ENCODE measurements at regions not wholly inside any gene's neighbourhood (a gene's known extent, or its start where the extent isn't known, plus 50 kb on each side); places are given as distances from the start of the nearest gene placed in this dataset.

DNA sequence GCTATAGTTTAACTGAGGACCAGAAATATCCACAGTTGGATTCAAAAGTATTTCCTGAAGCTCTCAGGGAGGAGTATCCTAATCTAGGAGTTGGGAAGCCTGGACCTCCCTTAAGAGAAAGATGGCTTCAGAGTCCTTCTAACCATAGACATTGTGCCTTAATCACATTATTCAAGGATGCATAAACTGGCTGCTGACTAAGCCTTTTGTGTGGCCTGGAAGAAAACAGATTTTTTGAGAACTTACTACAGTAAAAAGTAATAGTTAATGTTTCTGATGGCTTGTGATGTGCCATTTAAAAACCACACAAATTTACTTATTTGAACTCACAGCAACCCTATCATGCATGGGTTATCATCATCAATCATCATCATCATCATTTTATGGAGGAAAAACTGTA, 126.2 kb upstream of the RPL38 start:
- TF ChIP-seq, protein P1, sequence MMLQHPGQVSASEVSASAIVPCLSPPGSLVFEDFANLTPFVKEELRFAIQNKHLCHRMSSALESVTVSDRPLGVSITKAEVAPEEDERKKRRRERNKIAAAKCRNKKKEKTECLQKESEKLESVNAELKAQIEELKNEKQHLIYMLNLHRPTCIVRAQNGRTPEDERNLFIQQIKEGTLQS (CRISPR knock-in tag; conservative IDR thresholded peaks at IDR 0.05), result no peak
- TF ChIP-seq FOXK1 (CRISPR knock-in tag; IDR thresholded peaks at IDR 0.05) (no peak), ZNF423 (CRISPR knock-in tag; IDR thresholded peaks at IDR 0.05) (no peak), ELF4 (CRISPR knock-in tag; IDR thresholded peaks at IDR 0.05; ENCODE audit: low read depth) (no peak), NR1H2 (CRISPR knock-in tag; IDR thresholded peaks at IDR 0.05) (no peak), SP1 (CRISPR knock-in tag; conservative IDR thresholded peaks at IDR 0.05) (no peak), NR2C2 (CRISPR knock-in tag; IDR thresholded peaks at IDR 0.05) (no peak), TEAD4 (CRISPR knock-in tag; IDR thresholded peaks at IDR 0.05) (no peak)
- TF ChIP-seq, protein P2, sequence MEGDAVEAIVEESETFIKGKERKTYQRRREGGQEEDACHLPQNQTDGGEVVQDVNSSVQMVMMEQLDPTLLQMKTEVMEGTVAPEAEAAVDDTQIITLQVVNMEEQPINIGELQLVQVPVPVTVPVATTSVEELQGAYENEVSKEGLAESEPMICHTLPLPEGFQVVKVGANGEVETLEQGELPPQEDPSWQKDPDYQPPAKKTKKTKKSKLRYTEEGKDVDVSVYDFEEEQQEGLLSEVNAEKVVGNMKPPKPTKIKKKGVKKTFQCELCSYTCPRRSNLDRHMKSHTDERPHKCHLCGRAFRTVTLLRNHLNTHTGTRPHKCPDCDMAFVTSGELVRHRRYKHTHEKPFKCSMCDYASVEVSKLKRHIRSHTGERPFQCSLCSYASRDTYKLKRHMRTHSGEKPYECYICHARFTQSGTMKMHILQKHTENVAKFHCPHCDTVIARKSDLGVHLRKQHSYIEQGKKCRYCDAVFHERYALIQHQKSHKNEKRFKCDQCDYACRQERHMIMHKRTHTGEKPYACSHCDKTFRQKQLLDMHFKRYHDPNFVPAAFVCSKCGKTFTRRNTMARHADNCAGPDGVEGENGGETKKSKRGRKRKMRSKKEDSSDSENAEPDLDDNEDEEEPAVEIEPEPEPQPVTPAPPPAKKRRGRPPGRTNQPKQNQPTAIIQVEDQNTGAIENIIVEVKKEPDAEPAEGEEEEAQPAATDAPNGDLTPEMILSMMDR (IDR thresholded peaks at IDR 0.05), result no peak
- TF ChIP-seq, protein P3, sequence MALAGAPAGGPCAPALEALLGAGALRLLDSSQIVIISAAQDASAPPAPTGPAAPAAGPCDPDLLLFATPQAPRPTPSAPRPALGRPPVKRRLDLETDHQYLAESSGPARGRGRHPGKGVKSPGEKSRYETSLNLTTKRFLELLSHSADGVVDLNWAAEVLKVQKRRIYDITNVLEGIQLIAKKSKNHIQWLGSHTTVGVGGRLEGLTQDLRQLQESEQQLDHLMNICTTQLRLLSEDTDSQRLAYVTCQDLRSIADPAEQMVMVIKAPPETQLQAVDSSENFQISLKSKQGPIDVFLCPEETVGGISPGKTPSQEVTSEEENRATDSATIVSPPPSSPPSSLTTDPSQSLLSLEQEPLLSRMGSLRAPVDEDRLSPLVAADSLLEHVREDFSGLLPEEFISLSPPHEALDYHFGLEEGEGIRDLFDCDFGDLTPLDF (CRISPR knock-in tag; IDR thresholded peaks at IDR 0.05), result no peak
